ENCODE measurements at regions not wholly inside any gene's neighbourhood (a gene's known extent, or its start where the extent isn't known, plus 50 kb on each side); places are given as distances from the start of the nearest gene placed in this dataset.

DNA sequence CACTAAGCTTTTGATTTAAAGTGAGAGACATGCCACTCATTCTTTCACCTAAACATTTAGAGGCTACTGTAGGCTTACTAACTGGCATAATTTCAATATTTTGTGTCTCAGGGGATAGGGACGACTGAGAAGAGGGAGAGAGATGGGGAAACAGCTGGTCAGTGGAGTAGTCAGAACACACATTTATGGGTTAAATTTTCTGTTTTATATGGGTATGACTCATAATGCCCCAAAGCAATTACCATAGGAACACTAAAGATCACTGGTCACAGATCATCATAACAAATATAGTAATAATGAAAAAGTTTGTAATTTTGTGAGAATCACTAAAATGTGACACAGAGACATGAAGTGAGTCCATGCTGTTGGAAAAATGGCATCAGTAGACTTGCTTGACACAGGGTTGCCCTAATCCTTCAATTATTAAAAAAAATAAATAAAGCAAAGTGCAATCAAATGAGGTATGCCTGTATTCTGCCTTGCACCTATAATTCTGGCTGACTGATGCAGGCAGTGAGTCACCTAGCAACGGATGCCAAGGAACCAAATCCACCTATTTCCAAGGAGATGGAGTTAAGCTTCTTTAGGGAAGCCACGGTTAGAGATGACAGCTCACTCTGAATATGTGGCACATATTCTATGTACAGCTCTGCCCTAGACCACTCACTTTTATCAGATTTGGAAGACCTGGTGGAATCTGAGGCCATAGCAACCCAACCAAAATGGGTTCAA is 166.1 kb downstream of the MARCHF11 start:
- TF ChIP-seq, protein P1, sequence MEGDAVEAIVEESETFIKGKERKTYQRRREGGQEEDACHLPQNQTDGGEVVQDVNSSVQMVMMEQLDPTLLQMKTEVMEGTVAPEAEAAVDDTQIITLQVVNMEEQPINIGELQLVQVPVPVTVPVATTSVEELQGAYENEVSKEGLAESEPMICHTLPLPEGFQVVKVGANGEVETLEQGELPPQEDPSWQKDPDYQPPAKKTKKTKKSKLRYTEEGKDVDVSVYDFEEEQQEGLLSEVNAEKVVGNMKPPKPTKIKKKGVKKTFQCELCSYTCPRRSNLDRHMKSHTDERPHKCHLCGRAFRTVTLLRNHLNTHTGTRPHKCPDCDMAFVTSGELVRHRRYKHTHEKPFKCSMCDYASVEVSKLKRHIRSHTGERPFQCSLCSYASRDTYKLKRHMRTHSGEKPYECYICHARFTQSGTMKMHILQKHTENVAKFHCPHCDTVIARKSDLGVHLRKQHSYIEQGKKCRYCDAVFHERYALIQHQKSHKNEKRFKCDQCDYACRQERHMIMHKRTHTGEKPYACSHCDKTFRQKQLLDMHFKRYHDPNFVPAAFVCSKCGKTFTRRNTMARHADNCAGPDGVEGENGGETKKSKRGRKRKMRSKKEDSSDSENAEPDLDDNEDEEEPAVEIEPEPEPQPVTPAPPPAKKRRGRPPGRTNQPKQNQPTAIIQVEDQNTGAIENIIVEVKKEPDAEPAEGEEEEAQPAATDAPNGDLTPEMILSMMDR (IDR thresholded peaks at IDR 0.05), result no peak
- intact Hi-C loops (cut with DNase I), result no loop called here
- H3K4me3 ChIP-seq, result no peak overlapping the region
- H3K9me3 ChIP-seq, result peaks cover 0 to 11% of the 10 kb centered on the region in 2 donors
- no peaks in the 10 kb centered on the region for H3K36me3 ChIP-seq
- no peaks in the 10 kb centered on the region for H3K4me1 ChIP-seq
- no peak overlapping the region for H3K27ac ChIP-seq
- H3K27me3 ChIP-seq, result no peaks in the 10 kb centered on the region
- DNase-seq (ENCODE audit: low spot score in 2 of 2), result no peak

DNA sequence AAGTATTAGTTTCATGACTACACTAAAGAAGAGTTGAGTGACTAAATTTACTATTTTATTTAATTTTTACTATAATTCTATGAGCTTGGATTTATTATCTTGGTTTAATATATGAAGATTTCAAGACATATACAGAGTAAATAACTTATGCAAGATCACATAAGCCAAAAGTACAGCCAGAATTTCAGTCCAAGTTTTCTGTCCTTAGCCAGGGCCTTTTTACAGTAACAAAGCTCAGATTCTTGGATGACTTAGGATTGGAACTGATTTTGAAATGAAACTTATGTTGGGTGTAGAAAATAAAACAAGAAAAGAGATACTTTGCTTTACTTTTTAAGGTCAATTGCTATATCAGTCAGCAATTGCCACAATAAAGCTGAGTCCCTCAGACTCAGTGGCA is 170.3 kb downstream of the MARCHF11 start:
- Histone ChIP-seq H3K27me3 (no peaks in the 10 kb centered on the region), H3K9me3 (peaks cover 0 to 11% of the 10 kb centered on the region in 2 donors), H3K4me1 (no peaks in the 10 kb centered on the region), H3K36me3 (no peaks in the 10 kb centered on the region), H3K4me3 (no peak overlapping the region), H3K27ac (no peak overlapping the region)
- DNase-seq (ENCODE audit: low spot score in 2 of 2), result no peak
- TF ChIP-seq, protein P1 (IDR thresholded peaks at IDR 0.05), result no peak
- intact Hi-C loops (cut with DNase I), result no loop called here

DNA sequence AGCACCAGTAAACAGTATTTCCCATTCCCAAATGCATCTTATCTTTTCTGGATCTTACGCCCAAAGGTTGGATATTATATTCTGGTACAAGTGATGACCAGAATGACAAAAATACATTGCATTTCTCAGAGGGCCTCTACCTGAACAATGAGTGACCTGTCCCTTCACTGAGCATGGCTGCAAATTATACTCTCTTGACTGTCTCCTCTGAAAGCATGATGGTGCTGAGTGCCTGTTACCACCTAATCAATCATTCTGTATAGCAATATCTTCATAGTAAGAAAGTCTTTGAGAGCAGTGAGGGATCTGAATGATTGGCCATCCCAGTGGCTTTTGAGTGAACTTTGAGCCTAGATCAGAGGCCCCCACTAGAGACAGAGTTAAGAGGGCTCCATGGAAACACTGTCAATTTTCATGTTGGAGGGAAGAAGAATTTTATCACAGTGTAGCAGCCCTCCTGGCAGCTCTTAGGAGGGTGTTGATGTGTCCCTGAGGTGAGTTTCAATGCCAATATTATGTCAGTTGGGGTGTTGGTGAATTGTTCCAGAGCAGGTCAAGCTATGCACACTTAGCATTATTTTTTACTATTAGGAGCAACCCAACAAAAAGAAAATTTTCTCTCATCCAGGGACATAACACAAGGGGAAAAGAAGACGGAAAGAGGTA is 171.7 kb downstream of the MARCHF11 start:
- no peak overlapping the region for H3K4me3 ChIP-seq
- no peak for DNase-seq (ENCODE audit: low spot score in 2 of 2)
- H3K27me3 ChIP-seq, result no peaks in the 10 kb centered on the region
- H3K27ac ChIP-seq, result no peak overlapping the region
- TF ChIP-seq, protein P1 (IDR thresholded peaks at IDR 0.05), result no peak
- no peaks in the 10 kb centered on the region for H3K36me3 ChIP-seq
- peaks cover 0 to 11% of the 10 kb centered on the region in 2 donors for H3K9me3 ChIP-seq
- H3K4me1 ChIP-seq, result no peaks in the 10 kb centered on the region
- intact Hi-C loops (cut with DNase I), result no loop called here

DNA sequence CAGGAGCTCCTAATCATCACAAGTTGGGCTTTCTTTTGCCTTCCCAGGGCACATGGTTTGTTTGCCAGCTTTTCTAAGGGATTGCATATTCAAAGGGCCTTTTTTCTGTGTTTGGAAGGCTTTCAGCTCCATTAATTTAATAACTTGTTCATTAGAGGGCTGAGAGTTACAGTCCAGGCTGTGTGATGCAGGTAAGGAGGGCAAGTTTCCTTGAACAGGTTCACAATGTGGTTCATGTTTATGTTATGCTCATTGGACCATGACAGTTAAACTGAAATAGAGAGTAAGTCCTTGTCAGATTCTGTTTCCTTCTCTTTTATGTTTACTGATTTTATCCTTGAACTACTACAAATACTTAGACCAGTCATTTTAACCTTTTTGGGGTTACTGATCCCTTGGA is 174.4 kb downstream of the MARCHF11 start:
- H3K9me3 ChIP-seq, result peaks cover 0 to 8% of the 10 kb centered on the region in 2 donors
- intact Hi-C loops (cut with DNase I), result no loop called here
- no peak overlapping the region for H3K4me3 ChIP-seq
- DNase-seq (ENCODE audit: low spot score in 2 of 2), result no peak
- no peaks in the 10 kb centered on the region for H3K4me1 ChIP-seq
- no peaks in the 10 kb centered on the region for H3K27me3 ChIP-seq
- H3K36me3 ChIP-seq, result no peaks in the 10 kb centered on the region
- no peak overlapping the region for H3K27ac ChIP-seq
- TF ChIP-seq, protein P1 (IDR thresholded peaks at IDR 0.05), result no peak

DNA sequence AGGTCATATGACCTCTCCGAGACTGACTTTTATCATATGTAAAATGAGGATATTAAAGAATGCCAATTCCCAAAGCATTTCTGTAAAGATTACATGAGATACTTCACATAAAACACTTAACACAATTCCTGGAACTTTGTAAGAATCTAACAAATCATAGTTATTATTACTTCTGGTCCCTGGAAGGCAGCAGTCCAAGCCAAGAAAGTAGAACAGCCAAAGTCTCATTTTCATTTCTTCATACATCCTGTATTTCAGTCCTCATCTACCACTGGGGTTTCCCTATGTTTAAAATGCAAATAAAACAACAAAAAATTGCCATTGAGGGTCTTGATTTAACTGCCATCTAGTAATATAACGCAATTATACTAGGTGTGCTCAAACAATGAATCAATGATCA is 179.5 kb downstream of the MARCHF11 start:
- Histone ChIP-seq H3K4me1 (no peaks in the 10 kb centered on the region), H3K27me3 (no peaks in the 10 kb centered on the region), H3K27ac (no peak overlapping the region), H3K36me3 (no peaks in the 10 kb centered on the region), H3K4me3 (no peak overlapping the region), H3K9me3 (no peaks in the 10 kb centered on the region)
- no peak for DNase-seq (ENCODE audit: low spot score in 2 of 2)
- TF ChIP-seq, protein P1 (IDR thresholded peaks at IDR 0.05), result no peak
- intact Hi-C loops (cut with DNase I), result no loop called here

All from ascending aorta (tissue), 2 donors.